SKM-1 treated with dmso at 0.1 percent for 144 hours (cell line): ENCODE measurements at regions not wholly inside any gene's neighbourhood (a gene's known extent, or its start where the extent isn't known, plus 50 kb on each side); places are given as distances from the start of the nearest gene placed in this dataset.

Source experiments
- DNase-seq: peaks from one replicate; lab custom pipeline; 2025; ENCODE audit not compliant: unreplicated experiment; lab: John Stamatoyannopoulos, UW

DNA sequence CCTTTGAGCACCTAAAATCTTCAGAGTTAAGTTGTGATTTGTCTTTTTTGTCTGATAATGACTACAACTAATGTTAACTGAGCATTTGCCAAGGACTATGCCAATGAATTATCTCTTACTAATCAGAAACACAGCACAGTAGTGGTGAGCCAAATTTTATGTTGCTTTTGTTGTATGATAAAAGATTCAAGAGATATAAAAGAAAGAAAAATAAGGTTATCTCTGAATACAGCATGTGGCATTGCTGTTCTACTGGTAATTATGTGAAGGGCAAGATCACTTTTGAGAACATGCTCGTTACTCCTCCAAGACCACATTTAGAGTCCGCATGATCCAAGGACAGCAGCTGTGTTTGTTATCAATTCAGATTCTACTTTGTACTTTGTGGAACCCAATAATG lies 133.4 kb upstream of the MYLIP start:
- no peak for DNase-seq

DNA sequence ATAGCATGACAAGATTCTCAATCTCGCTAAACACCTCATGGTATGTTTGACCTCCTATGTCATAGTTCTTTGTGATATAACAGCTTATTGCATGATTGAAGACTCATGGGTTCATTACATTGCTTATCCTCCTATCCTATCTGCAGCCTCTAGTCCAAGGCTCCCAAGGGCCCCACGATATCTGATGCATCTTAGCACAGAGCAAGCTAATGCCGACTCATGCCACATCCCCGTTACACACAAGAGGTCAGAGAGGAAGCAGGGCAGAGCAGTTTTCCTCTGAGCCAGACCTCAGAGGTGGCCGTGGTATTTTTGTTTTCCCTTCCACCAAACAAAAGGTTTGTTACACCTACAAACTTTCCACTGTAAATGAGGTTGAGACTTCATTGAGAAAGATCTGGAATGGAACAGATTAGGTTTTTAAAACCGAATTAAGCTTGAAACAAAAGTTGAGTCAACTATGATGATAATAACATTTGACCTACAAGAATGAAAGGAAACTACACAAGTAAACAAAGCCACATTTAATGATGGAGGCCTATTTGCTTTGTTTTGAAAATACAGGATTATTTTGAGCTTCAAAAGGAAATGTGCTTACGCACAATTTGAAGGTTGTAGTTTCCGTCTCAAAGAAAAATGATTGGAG lies 133.9 kb upstream of the MYLIP start:
- DNase-seq: no peak

DNA sequence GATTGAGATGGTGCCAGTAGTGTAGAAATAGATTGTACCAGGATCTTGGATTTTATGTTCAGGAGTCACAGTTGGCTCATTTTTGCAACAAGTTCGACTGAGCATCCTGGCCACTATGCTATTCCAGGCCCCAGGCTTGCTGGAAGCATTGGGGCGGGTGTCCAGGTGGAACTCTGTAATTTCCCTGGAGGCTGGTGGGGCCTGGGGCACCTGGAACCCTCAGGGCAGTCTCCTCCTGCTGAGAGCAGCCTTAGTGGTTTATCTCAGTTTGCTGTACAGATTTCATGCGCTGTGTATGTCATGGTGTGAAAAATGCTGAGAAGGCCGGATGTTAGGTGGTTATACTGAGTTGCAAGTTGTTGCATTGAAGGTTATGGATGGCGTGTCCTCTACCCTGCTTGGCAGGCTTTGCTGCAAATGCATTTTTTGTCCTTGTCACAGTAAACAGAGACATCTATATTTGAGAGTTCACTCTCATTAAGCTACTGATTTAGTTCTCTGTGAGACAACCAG lies 135.1 kb upstream of the MYLIP start:
- DNase-seq: no peak

DNA sequence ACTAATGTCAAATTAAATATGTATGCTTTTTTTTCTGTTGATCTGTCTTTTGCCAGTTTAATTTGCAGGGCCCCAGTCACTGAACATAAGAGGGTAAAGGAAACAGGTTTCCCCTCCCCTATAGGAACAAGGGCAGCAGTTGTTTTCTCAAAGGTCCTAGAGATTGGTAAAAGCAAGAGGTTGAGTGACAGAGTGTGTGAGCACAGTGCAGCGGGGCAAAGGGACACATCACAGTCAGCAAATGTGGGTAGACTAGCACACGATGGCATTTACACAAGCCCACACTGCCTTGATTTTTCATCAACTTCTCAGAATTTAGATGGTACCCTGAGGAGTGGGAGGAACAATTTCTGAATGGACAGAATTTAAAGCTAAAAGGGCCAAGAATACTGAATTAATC lies 138.7 kb upstream of the MYLIP start:
- no peak for DNase-seq

DNA sequence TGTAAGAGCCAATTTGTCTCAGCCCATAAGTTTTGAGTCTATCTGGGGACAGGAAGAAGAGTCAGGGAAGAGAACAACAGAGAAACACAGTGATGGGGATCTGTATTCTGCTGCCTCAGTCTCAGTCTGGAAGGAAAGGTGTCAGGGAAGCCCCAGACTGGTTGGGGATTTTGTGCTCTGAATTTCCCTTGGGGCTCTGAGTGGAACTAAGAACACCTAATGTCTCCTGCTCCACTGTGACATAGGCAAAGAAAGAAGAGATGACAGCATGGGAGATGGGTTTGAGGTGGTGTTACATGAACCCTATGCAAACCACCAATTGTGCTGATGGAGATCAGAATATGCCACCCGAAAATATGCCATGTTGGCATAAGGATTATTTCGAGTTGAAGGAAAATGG lies 139.5 kb upstream of the MYLIP start:
- DNase-seq: no peak

DNA sequence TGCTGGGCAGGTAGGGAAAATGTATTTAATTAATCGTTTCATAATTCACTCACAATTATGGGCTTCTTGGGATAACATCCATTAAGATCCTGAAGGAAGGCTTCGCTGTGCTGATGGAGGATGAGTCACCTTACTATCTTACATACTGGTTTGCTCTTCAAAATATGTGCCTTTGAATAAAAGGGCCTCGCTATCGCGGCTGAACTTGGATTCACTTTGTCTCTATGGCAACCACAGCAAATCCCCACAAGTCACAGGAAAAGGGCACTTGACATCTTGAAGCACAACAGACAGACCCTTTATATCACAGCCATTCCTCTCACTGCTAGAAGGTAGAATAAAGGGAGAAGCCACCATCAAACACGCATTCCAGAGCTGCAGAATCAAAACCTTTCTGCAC lies 141.3 kb upstream of the MYLIP start:
- DNase-seq: no peak

DNA sequence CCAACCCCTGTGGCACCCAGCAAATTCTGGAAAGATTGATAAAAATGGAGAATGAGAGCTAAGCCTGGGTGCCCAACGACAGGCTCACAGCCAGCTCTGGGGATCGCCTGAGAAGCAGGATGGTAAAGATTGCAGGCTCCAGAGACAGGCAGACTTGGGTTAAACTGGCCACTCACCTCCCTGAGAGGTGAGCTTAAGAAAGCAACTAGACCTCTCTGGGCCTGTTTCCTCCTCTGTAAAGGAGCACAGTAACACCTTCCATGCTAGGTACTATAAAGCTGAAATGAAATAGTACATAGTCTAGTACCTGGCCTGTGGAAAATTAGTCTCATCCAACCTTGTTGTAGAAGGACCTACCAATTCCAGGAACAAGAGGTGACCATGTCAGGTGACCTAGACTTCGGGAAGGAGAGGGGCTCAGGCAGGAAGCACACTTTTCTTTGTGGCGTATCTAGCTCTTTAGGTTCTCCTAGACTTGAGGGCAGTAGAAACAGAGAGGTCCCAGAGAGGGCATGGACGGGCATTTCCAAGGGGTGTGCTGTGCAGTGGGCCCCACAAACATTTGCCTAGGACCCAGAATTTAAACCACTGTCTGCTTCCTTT lies 142.8 kb upstream of the MYLIP start:
- DNase-seq: no peak

DNA sequence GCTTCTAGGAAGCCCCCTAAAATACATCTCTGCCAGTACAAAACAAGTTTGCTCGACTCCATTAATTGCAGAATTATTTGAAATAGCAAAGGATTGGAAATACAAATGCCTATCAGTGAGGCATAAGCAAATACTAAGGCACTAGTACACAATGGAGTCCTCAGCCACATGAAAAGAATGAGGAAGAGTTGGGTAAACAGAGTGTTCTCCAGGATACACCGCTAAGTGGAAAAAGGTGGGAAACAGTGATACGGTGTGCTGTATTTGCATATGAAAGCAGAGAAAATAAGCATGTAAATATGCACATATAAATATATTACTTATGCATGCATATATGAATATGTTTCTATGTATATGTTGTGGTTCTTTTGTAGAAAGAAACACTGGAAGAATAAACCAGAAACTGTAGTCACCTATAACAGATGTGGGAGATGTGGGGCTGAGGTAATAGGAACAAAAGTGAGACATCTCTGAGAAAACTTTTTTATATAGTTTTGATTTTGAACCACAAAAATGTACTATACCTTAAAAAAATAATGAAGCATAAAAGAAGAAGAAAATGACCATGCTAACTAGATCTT lies 143.4 kb upstream of the MYLIP start:
- no peak for DNase-seq

DNA sequence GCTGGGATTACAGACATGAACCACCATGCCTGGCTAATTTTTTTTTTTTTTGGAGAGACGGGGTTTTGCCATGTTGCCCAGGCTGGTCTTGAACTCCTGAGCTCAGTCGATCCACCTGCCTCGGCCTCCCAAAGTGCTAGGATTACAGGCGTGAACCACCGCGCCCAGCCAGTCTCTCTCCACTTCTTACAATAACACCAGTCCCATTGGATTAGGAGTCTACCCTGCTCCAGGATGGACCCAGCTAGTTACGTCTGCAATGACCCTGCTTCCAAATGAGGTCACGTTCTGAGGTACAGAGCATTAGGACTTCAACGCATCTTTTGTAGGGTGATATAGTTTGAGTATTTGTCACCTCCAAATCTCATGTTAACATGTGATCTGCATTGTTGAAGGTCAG lies 146.9 kb upstream of the MYLIP start:
- DNase-seq: no peak

DNA sequence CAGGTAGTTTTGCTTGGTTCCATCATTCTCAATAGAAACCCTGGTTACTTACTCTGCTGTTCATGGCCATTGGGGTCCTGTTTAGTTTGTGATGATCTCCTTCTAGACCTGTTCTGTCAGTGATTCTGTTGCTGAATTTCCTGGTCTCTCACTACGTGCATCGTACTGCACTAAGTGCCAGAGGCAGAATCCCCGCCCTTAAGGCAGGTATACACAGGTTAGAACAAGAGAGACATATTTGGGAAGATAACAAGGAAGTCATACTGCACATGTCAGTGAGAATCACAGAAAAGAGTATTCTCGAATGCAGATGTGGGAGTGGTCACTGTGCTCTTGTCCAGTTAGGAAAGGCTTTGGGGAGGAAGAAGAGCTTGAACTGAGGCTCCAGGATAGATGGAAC lies 148.1 kb upstream of the MYLIP start:
- no peak for DNase-seq

DNA sequence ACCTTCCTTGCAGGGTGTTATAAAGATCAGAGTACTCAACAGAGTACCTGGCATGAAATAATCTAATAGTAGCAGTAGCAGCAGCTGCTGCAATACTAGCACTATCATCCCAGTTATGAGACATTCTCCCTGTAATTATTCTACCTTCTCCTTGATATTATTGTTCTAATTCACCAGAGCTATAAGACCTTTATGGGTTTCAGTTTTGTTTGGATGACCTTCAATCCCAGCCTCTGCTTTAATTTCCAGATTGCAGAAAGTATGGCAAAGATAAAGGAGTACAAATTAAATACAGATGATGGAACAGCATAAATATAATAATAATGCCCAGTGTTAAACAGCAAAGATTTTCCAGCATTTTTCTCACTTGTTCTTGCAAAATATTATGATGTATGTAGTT lies 150.5 kb upstream of the MYLIP start:
- DNase-seq: no peak

DNA sequence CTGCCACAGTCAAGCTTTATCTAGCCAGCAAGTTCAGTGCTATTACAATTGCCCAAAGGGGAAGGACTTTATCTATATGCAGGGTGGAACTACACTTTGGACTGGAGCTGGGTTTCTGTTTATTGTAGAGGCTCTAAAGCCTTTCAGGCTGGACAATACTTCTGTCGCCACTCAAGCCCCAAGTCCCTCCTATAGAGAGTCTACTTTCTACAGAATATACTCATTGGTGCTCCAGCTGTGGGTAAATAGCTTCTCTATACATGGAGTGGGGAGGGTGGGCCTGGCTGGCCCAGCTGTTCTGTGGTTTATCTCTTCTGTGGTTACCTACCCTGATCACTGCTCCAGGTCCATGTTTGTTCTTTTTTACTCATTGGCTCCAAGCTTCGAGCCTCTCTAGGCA lies 151.8 kb upstream of the MYLIP start:
- DNase-seq: no peak

DNA sequence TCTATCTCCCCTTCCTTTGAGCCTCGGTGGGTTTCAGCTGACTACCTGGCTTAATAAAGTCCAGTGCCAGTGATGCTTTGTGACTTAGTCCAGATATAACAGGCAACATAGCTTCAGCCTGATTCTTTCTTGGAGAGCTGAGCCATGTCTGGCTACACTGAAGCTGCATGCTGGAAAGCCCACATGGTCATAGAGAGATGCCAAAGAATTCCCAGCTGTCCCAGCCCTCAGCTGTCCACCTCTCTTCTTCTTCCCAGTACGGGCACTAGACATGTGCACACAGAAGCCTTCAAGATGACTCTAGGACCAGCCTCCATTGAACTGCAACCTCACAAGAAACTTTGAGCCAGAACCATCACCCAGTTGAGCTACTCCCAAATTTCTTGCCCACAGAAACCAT lies 154.1 kb upstream of the MYLIP start:
- no peak for DNase-seq

DNA sequence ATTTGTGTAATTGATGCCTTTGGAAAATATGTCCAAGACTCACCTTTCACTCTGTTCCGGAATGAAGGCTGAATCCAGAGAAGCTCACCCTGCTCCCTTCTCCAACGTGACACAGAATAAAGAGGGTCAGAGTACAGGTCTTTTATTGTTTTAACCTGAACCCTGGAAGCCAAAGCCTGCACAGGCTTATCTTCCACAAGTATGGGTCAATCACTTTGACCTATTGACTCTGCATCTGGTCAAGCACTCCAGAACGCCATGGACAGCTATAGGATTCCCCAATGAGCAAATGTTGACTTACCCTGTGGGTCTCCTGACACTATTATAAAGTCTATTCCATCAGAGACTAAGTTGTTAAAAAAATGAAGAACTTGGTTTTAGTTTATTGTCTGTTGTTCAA lies 158.4 kb upstream of the MYLIP start:
- no peak for DNase-seq

DNA sequence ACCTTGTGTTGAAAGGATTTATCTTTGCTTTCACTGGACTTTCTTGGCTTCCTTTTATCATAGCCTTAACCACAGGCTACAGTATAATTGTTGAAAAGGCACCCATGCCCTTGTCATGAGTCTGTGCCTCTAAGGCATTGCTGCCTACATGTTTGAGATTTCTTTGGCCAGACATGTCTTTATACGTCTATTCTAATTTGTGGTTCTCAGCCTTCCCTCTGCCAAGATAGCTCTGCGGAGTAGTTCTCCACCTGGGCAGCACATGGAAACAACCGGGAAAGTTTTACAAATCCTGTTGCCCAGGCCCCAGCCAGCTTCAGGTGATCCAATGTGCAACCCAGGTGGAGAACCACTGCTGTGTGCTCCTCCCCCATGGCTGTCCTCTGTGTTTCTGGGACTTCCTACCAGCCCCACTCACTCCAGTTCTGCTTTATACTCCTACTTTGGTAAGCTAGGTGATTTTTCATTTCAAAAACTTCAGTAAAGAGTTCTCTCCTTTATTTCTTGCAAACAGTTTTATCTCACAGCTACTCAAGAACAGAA lies 159.6 kb upstream of the MYLIP start:
- DNase-seq: no peak

DNA sequence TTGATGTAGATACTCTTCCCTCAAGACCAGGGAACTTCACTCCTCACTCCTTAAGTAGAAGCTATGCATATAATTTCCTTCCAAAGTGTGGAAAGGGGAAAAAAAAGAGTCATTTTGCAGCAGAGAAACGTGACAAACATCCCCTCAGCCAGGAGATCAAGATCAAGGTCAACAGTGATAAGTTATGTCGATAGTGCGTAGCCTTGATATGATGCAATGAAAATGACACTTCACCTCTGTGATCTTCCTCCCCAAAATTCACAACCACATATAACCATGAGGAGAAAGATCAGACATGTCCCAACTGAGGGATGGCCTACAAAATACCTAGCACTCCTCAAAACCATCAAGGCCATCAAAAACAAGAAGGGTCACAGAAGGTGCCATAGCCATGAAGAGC lies 160.4 kb upstream of the MYLIP start:
- no peak for DNase-seq

DNA sequence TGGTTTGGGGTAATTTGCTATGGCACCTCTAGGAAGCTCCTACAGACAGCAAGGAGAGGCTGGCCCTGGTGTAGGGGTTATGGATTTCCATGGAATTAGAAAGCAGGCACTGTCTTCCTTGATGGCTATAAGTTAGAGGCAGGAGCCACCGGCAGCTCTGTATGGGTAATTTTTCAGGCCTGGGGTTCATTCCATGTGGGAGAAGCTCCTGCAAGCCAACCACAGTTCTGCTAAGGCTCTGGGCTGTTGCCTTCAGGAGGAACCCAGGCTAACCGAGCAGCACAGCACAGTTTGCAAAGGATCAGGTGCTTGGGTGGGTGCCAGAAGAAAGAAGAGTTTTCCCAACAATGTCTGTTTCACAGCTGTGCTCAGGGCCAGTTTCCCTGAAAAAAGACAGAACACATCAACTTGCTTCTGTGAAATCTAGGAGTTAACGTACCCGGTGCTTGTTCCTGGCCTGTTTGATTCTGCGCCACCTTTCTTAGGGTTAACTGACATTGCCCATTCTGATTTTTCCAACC lies 162.8 kb upstream of the MYLIP start:
- no peak for DNase-seq

DNA sequence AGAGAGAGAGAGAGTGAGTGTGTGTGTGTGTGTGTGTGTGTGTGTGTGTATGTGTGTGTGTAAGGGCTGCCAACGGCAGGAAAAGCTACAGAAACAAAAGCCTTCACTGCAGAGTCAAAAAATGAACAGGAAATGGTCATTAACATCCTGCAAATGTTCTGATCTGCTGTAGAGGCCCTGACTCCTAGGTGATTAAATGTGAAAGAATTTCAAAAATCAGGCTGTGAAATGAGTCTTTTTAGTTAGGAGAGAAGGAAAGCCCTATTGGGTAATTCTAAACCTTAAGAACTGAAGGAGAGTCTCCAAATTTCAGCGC lies 166.5 kb upstream of the MYLIP start:
- DNase-seq: no peak

DNA sequence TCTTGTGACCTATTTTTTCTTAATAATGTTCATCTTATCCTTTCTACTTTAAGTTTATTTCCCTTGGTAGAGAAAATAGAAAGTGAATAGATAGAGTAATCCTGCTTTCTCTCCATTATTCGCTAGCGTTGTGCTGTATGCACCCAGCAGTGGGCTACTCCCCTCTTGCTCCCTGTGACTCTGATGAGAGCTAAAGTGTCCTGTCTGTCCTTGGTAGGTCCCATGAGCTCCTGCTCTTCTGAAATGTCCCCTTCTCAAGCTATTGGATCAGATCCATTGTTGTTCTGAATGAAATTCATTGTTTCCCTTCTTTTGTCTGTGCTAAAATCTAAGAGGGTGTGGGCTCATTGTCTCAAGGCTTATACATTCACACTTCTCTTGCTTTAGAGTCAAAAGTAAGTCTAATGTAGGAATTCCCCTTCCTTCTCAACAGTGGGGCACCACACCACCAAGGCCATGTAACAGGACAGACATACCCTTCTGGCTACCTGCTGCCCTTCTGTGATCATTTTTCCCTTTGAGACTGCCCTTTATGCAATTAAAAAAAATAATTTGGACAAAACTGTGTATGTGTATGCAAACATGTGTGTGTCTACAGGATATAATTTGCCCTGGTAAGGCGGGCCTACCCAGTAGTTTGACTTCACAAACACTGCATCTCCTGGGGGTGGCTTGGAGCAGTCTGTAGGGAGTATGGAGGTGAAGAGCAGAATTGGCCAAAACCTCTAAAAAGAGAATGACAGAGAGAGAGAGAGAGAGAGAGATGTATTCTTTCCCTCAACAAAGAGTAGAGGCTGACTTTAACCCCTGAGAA lies 167.0 kb upstream of the MYLIP start:
- no peak for DNase-seq

DNA sequence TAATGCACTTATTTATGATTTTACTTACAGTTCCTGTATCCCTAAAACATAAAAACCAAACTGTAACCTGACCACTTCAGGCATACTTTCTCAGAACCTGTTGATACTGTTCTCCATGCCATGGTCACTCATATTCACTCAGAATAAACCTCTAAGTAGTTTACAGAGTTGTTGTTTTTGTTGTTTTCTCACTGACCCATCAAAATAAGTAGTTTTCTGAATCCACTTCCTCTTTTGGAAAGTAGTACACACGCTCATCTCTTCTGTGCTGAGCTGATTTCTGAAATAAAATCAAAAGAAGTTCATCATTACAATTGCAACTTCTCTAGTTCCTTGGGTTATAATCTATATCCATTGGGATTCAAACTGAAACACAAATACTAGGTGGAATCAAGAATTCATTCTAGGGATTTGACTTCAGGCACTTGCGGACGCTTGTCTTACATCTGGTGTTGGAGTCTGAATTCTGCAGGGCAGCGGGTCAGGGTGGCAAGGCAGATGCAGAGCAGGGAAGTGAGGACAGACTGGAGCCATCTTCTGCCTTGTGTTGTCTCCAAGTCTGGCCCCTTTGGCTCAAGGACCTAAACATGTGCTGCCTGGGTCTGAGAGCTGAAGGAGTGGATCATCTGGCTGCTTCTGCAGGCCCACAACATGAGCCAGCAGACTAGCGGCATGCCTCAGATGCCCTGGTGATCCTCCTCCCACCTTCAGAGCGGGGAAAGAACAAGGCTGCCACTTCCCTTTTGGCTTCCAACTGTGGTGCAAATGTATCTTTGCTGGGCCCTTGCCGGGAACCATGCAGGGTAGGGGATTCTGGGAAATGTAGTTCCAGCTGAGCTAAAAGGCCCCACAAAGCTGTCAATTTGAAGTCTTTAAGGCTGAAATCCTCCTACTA lies 167.9 kb upstream of the MYLIP start:
- DNase-seq: peak; percentile 22
